Left hindlimb (tissue), 1 donor: ENCODE measurements at regions not wholly inside any gene's neighbourhood (a gene's known extent, or its start where the extent isn't known, plus 50 kb on each side); places are given as distances from the start of the nearest gene placed in this dataset.
"Not testable (repeated sequence)": the region's sequence is repeated elsewhere in the genome, so short reads cannot be mapped to it uniquely, and the experiment has no call there.

Experiments used
- DNase-seq: peaks from one replicate; pipeline ENCODE4 v3.0.0-alpha.2; 2018

DNA sequence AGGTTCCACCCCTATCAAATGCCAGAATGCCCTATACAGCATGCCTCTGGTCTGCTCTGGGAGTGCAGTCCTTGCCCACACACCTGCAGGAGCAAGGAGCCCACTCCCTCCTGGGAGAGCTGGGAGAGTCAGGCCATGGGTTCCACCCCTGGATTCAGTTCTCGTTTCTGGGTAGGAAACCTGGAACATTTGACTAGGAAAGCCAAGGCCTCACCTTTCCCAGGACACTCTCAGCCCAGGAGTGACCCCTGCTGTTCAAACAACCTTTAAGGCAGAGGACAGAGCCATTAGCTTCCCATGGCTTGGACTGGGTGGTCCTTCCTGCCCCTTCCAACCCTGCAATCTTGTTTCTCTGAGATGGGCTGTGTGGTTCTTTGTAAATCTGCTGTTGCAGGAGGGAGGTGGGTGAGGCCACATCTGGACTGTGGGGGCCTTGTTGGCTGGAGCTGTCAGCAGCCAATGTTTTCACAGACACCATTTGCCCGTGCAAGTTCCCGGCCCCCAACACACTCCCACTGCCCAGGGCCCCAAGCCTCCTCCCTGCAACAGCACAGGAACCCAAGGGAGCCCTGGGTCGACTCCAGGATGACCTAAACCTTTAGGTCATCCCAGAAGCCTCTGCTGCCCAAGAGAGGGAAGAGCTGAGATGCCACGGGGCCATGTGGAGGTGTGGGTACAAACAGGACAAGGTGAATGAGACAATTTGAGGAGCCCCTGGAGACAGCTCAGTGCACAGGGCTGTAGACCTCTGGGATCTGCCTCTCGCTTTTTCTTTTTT, 104.4 kb downstream of the PJA1 start:
- DNase-seq, result no peak

DNA sequence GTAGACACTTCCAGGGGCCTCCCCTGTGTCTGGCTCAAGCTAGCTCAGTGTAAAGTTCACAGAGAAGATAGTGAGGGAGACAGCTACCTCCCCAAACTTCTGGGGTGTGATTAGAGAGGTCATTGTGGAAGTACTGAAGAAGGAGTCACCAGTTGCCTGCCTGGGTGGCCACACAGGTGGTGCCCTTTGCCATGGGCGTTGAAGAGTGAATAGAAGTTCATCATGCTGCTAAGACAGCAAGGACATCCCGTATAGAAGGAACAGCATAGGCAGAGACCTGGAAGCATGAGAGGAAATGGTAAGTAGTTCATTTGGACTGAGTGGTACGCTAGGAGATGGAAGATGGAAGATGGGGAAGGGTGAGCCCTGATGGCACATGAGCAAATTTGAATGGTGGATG, 110.1 kb downstream of the PJA1 start:
- DNase-seq, result no peak

DNA sequence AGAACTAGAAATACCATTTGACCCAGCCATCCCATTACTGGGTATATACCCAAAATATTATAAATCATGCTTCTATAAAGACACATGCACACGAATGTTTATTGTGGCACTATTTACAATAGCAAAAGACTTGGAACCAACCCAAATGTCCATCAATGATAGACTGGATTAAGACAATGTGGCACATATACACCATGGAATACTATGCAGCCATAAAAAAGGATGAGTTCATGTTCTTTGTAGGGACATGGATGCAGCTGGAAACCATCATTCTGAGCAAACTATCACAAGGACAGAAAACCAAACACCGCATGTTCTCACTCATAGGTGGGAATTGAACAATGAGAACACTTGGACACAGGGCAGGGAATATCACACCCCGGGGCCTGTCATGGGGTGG, 110.8 kb downstream of the PJA1 start:
- DNase-seq, result not testable (repeated sequence)

DNA sequence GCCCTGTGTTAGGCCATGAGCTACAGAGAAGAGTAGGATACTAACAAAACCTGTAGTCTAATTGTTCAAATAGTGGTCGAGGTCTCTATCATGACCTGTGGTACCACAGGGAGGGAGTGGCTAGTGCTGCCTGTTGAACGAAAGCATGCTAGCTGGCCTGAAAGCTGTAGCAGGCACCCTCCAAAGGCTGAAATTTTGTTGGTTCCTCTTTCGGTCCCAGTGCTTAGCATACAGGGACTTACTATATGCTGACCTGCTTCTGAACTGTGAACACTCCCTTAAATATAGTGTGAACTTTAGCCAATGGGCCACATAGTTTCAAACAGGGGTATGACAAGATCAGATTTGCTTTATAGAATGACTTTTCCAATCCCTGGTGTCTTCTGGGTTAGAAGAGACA, 113.4 kb downstream of the PJA1 start:
- no peak for DNase-seq

DNA sequence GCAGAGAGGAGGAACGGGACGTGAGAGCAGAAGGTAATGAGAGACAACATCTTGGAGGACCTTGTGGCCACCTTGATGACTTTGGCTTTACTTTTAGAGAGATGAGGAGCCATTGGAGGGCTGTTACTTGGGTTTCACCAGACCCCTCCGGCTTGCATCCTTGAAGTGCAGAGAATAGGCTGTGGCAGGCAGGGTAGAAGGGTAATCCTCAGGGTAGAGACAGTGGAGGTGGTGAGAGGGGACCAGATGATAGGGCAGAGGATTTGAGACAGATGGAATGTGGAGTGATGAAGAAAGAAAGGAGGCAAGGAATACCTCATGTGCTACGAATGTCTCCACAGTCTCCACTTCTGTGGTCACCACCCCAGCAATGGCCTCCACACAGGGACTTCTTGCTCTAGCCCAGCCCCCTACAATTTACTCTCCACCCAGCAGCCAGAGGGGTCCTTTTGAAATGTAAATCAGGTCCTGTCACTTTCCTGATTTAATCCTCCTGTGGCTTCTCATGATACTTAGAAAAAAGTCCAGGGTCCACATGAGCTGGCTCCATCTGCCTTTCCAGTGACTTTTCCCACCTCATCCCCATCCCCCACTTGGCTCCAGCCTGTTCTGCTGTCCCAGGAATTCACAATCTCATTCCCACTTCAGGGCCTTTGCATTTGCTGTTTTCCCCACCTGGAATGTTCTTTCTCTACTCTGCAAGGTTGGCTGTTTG, 115.0 kb downstream of the PJA1 start:
- no peak for DNase-seq

DNA sequence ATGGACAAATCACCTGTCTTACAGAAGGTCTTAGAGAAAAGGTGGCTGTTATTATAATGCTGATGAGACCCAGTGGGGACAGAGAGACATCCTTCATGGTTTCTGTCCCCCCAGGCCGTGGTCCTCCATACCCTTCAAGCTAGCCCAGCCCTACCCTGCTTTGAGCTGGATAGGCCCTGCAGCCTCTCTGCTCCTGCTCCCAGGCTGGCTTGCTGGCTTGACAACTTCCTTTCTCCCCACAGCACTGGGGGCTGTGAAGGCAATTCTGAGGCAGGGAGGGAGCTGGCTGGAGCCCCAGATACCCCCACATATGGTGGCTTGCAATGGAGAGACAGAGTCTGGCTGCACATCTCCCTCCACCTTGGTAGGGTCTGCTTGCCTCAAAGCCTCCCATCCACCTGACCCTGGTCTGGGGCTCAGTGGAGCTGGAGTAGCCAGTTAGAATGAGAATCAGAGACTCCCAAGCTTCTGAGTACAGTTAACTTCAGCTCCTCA, 118.2 kb downstream of the PJA1 start:
- DNase-seq, result no peak

DNA sequence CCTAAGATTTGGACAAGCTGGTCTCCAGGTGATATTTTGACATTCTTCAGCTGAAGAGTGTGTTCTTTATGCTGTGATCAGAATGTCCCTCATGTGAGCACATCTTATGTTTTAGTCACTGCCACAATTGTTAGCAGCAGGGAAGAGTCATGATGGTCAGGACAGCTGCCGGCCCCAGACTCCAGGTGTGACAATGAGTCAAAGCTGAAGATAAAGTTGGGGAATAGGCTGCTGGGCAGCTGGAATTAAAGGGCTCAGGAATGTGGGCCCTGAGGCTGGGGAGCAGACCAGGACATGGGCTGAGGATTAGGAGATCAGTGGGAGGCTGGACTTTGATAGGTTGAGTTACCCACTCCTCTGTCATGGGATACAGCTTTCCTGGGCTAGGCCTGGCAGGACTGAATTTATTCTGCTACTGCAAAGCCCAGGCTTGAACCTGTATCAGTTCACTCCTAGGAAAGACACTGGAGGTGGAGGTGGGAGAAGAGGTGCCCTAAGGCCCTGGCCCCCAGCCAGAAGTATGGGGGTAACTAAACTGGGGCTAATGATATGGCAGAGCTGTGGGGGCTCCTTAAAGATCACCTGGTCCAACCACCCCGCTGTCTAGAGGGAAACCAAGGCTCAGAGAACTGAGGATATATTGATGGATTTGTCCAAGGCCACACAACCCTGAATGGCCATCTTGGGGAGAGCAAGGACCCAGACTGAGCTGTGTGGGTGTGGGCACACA, 119.5 kb downstream of the PJA1 start:
- no peak for DNase-seq

DNA sequence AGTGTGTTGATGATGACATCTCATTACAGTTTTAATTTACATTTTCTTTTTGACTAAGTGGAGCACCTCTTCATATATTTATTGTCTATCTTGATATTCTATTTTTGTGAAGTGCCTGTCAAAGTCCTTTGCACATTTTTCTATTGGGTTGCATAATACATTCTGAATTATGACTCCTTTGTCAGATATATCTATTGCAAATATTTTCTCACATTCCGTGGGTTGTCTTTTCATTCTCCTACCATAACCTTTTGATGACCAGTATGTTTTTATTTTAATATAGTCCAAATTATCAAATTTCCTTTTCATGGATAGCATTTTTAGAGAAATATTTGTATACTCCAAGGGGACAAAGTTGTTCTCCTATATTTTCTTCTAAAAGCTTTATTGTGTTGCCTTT, 126.4 kb downstream of the PJA1 start:
- DNase-seq, result no peak

DNA sequence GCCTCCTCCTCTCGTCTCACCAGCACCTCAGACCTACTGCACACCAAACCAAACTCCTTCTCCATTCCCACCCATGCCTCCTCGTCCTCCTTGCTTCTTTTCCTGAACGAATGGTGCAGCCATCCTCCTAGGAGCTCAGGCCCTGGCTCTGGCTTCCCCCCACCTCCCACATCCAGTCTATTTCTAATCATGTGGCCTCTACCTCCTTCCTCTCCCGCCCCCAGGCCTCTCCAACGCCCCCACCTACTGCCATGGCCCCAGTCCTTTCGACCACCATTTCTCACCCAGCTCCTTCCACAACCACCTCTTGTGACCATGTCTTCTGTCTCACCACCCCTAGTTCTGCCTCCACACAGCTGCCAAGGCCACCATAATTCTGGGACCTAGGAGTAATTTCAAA, 127.1 kb downstream of the PJA1 start:
- DNase-seq, result no peak

DNA sequence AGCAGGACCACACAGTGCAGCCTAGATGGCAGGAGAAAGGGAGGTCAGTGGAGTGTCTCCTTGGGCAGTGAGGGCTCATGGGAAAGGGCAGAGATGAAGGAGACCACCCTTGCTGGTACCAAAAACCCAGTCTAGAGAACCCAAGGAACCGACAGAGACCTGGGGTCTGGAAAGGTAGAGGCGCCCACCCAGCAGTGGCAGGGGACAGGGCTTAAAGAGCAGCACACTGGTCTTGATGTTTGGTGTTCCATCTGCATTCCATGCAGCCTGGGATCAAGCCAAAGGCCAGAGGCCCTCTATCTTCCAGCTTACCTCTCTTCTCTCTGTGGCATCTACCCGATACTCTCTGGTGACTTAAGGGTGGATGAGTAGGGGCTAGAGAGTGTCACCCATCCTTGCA, 127.5 kb downstream of the PJA1 start:
- no peak for DNase-seq

DNA sequence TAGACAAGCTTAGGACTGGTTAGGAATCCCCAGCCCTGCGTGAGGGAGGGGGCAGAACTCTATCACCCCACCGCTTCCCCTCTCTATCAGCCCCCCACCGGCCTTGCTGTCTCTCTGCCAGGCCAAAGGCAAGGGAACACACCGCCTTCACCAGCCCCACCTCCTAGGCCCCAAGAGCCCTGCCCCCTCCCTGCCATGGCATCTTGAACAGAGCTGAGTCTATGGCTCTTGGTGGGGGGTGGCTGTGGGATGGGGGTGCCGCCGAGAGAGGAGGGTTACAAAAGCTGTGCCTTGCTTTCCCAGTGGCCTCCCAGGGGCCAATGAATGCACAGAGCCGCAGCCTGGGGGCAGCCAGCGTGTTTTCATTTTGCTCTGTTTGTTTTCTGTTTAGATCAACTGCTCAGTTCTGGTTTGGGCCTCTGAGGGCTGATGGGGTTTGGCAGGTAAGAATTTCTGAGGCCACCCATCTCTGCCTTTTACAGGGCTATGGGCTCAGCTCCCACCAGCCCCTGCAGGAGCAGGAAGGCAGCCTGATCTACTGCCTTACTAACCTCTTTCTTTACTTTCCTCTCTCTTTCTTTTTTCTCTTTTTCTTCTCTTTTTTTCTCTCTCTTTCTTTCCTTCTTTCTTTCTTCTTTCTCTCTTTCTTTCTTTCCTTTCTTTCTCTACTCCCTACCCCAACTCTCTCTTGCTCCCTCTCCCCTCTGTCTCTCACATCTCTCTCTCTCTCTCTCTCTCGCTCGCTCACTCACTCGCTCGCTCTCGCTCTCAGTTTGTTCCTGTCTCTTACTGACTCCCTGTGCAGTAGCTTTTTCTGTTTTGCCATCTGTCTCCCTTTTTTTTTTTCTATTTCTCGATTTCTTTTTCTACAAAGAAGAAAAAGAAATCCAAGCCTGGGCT, 128.3 kb downstream of the PJA1 start:
- DNase-seq, result no peak

DNA sequence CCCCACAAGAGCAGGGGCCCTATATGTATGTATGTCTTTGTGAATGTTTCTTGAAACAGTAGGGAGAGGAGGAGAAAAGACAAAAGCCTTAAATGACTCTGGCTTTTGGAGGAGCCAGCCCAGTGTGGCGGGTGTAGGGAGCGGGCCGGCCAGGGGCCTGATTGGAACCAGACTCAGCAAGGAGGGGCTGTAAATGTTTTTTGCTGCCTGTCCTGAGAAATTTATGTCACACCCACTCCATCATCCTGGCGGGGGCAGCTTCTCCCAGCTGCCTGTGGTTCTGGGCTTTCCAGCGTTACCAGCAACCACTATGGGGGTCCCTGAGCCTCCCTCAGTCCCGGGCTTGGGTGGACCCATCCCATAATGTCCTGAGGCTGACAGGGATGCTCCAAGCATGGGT, 130.8 kb downstream of the PJA1 start:
- no peak for DNase-seq

DNA sequence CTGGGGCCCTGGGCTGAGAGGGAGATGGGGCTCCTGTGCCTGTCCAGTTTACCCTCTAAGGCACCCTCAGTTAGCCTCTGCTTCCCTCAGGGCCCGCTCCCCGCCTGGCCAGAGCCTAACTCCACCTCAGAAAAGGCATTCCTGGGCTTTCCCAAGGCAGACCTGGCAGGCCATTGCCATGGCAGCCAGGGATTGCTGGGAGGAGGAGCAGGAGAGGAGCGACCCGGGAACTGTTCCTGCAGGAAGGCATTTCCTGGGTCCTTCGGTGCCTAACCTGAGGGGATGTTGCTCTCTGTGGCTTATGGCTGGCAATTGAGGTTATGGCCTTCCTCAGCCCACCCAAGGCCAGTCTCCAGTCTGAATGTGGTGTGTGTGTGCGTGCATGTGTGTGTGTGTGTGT, 131.3 kb downstream of the PJA1 start:
- no peak for DNase-seq

DNA sequence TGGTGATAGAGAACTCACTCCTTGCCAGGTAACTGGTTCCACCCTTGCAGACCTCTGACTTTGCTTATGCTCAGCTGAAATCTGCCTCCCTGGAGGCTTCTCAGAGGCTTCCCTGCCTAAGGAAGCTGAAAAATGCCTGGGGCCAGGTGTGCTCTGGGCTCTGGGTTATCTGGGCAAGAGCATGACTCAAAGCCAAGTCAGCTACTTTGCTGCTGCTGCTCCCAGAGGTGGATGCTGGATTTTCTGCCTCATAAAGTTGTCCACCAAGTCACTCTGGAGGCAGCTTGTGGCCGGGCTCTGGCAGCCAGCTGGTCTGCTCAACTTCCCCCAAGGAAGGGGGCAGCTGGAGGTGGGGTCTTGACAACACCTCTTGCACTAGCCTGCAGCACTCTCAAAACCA, 132.7 kb downstream of the PJA1 start:
- DNase-seq, result no peak

DNA sequence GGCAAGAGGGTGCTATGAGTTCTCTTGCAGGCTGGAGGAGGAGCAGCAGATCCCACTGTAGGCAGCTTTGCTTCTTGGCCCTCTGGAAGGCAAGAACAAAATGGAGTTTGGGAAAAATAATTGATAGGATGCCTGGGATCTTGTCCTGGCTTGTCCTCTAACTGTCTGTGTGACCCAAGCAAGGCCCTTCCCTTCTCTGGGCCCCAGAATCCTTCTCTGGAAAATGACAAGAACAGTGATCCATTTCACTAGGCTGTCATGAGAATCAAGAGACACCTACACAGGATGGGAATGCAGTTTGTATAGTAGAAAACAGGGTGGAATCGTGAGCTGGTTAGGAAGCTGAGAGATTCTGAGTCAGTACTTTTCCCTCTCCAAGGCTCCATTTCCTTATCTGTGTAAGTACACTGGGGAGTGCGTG, 133.3 kb downstream of the PJA1 start:
- no peak for DNase-seq

DNA sequence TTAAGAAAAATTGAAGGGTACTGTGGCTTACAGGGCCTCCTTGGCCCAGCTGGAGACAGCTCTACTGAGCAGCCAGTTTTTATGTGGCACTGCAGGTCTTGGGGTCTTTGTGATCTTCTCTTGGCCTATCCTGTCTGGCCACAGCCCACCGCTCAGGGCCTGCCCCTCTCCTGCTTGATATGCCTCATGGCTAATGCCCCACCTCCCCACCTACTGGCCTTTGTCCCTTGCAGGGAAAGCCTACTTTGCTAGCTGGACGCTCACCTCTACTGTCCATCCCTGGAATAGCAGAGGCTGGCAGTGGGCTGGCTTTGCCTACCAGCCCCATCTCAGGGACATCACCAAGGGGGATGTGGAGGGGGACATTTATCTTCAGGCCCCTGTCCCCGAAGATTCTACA, 134.1 kb downstream of the PJA1 start:
- no peak for DNase-seq

DNA sequence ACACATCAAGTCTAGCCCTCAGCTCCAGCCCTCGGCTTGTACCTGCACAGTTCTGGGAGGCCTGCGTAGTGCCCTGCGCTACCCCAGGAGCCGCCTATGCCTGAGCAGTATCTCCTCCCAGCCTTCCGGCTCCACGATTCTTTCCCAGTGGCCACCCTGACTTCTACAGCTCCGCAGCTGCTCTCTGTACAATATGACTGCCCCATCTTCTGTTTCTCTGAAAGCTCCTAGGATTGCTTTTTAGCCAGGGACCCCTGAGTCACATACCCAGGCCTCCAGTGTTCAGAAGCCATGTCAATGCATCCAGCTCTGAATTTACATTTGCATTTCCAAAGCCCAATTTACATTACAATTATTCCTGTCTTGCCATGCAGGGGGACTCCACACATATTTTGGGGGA, 135.5 kb downstream of the PJA1 start:
- no peak for DNase-seq

DNA sequence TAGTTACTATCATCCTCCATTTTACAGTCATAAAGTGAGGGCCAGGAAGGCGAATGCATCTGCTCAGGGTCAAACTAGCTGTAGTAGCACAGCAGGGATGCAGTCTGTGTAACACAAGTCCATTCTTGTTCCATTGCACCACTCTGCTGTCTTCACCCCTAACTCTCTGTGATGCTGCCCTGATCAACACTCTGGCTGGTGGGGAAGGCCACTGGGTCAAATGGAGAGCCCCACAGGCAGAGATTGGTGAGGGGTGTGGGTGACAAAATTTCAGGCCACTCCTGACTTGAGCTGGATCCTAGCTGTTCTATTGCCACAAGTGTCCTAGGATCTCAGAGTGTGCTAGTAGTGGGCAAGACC, 136.5 kb downstream of the PJA1 start:
- no peak for DNase-seq

DNA sequence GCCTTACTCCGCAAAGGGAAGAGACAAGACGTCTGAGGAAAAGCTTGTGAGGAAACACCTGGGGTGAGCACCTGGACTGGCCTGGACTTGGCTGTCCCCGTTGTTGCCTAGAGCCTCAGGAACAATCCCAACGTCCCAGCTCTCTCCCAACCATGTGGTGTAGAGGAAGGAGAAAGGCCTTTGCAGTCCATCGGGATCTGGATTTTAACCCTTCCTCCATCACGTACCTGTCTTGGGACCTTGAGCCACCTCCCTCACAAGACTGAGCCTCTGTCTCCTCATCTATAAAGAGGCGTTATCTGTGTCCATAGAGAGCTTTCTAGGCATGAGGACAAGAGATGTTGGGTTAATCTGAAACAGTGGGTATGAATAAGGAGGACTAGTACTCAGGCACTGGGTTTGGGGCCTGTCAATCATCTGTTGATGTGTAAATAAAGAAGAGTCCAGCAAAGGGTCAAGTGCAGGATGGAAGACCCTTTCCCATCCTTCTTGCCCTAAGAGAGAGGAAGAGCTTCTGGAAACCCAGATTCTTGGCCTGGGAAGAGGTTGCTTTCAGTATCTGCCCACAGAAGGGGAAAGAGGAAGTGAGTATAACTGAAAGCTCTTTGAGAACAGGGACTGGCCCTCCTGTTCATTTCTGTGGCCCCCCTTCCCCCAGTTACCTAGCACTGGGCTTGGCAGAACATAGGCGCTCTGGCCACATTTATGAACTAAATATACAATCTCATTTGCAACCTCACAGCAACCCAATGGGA, 137.1 kb downstream of the PJA1 start:
- no peak for DNase-seq

DNA sequence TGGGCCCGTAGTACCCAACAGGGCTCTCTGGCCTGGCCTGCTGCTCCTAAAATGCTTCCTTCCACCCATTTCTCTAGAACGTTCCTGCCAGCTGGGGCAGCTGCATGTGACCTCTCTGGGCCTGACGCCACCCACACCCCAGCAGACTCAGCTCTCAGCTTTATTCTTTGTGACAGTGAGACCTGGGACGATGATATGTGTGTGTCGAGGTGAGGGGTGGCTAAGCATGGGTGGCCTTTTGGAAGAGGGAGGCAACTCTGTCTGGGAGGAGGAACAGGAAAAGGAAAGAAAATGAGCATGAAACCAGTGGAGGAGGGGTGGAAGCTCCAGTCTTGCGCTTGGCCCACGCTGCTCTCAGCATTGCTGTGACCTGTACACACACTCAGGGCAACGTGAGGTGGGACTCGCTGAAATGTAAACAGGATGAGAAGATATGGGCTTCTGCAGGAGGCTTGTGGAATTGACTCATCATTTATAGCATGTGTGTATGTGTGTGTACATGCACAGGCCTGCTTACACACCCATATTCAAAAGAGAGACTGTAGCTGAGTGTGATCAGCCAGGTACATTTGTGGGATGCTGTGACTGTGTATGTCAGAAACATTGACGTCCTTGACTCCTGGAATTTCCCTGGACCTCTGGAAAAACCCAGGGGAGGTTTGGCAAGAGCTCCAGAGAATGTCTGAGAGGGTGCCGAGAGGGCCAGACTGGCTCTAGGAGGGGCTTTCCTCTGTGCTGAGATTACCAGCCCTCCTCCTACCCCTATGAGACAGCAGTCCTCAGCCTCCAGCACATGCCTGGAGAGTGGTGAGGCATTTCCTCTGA, 137.9 kb downstream of the PJA1 start:
- no peak for DNase-seq

DNA sequence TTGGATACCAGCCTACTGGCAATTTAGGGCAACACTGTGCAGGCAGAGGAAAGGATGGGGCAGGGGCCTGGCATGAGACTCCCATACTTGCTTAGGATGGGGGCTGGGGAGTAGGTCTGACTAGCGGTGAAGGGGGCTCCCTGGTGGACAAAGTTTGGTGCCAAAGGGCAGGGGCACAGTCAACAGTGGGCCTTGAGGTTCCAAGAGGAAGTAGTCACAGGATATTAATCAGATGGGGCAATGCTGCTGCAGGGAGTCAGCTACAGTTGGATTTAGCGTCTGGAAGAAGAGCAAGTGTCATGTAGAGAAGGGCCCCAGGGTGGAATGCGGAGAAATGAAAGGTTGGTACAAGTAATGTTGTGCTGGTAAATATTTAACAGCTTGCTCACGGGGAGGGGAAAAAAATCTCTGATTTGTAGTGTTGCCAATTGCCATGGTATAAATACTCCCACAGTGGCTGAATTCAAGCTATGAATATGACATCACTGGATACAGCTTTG, 139.4 kb downstream of the PJA1 start:
- DNase-seq, result no peak
